A673 (cell line): ENCODE measurements at regions not wholly inside any gene's neighbourhood (a gene's known extent, or its start where the extent isn't known, plus 50 kb on each side); places are given as distances from the start of the nearest gene placed in this dataset.

Experiments used
- CTCF ChIP-seq: fragments of 300-800, 200-600 bp; sonication (generic); conservative IDR thresholded peaks from 2 replicates; pipeline ENCODE4 v1.5.1; 2017; ENCODE audit warnings: low read depth, mild to moderate bottlenecking, antibody characterized with exemption, low read length, moderate library complexity, mixed read lengths
- EZH2 ChIP-seq: fragments of 200-600 bp; sonication (generic); IDR thresholded peaks from 2 replicates; pipeline ENCODE4 v1.6.1; 2017; ENCODE audit warnings: borderline replicate concordance, low read depth, mild to moderate bottlenecking, mixed read lengths, antibody characterized with exemption, low read length; ENCODE audit not compliant: poor library complexity, severe bottlenecking

GRCh38 chr5:42001673-42002072 is 76.6 kb downstream of the FBXO4 start:
- TF ChIP-seq CTCF (no peak), EZH2 (no peak)
